Thymus (tissue), 11 donors: ENCODE measurements at regions not wholly inside any gene's neighbourhood (a gene's known extent, or its start where the extent isn't known, plus 50 kb on each side); places are given as distances from the start of the nearest gene placed in this dataset.

Experiments used
- DNase-seq, 9 donors: peaks; one replicate each; pipeline ENCODE4 v3.0.0-alpha.2; 2013; ENCODE audit warnings: low spot score in 9 of 9, low read depth in 6 of 9, missing footprints in 1 of 9
- H3K27ac ChIP-seq, 2 donors: one replicate each; pipeline ENCODE4 v1.5.1; 2013; ENCODE audit warnings: control low read depth in 1 of 2, low read depth in 1 of 2, low read length in 1 of 2, mild to moderate bottlenecking in 1 of 2, moderate library complexity in 1 of 2
- H3K27me3 ChIP-seq, 2 donors: one replicate each; pipeline ENCODE4 v1.5.1; 2013; ENCODE audit warnings: low read length in 1 of 2; ENCODE audit not compliant: control insufficient read depth in 2 of 2, insufficient read depth in 1 of 2
- H3K36me3 ChIP-seq, 2 donors: one replicate each; pipeline ENCODE4 v1.5.1; 2013; ENCODE audit warnings: low read length in 1 of 2, mild to moderate bottlenecking in 1 of 2, moderate library complexity in 1 of 2; ENCODE audit not compliant: control insufficient read depth in 2 of 2, insufficient read depth in 2 of 2
- H3K4me1 ChIP-seq, 2 donors: one replicate each; pipeline ENCODE4 v1.5.1; 2013; ENCODE audit warnings: low read length in 2 of 2; ENCODE audit not compliant: control insufficient read depth in 2 of 2, insufficient read depth in 2 of 2
- H3K4me3 ChIP-seq, 2 donors: one replicate each; pipeline ENCODE4 v1.5.1; 2013; ENCODE audit warnings: low read length in 2 of 2, control low read depth in 1 of 2, mild to moderate bottlenecking in 1 of 2
- H3K9me3 ChIP-seq, 2 donors: one replicate each; pipeline ENCODE4 v1.5.1; 2013; ENCODE audit warnings: low read length in 1 of 2, mild to moderate bottlenecking in 1 of 2; ENCODE audit not compliant: control insufficient read depth in 2 of 2, insufficient read depth in 1 of 2
- WGBS: extraction: QIAGEN DNeasy Blood & Tissue Kit; methylation state at CpG from one replicate; pipeline ENCODE4 v1.1.7; 2013; 5-methylcytosine and 5-hydroxymethylcytosine counted together
- donor health status: healthy.

GRCh38 chr2:21270083-21270491, 146.3 kb downstream of the TDRD15 start:
- Histone ChIP-seq H3K27ac (no peak overlapping the region), H3K4me3 (no peak overlapping the region), H3K27me3 (no peaks in the 10 kb centered on the region), H3K9me3 (no peaks in the 10 kb centered on the region), H3K4me1 (no peaks in the 10 kb centered on the region), H3K36me3 (no peaks in the 10 kb centered on the region)
- no peak for DNase-seq
- 96% methylated on average over 2 of the region's 2 CpGs for WGBS

DNA sequence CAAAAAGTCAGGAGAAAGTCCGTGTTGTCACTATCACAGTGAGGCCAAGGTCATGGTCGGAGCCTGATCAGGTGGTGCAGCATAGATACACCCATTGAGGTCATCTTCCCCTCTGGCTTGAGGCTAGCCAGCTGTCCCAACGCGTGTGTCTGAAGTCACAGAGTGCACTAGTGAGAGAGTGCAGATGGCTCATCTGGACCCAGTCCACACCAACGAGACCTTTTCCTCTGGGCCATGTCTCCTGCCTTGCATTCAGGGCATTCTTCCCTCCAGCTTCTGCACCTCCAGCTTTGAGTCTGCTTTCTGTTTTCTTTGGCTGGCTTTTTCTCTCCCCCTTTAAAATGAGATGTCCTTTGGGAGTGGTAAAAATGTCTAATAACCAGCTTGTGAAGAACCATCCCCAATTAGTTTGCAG, 146.9 kb downstream of the TDRD15 start:
- WGBS: 90% methylated on average over 5 of the region's 5 CpGs
- no peaks in the 10 kb centered on the region for H3K4me1 ChIP-seq
- H3K27me3 ChIP-seq: no peaks in the 10 kb centered on the region
- H3K4me3 ChIP-seq: no peak overlapping the region
- no peaks in the 10 kb centered on the region for H3K36me3 ChIP-seq
- no peak for DNase-seq
- no peaks in the 10 kb centered on the region for H3K9me3 ChIP-seq
- no peak overlapping the region for H3K27ac ChIP-seq

DNA sequence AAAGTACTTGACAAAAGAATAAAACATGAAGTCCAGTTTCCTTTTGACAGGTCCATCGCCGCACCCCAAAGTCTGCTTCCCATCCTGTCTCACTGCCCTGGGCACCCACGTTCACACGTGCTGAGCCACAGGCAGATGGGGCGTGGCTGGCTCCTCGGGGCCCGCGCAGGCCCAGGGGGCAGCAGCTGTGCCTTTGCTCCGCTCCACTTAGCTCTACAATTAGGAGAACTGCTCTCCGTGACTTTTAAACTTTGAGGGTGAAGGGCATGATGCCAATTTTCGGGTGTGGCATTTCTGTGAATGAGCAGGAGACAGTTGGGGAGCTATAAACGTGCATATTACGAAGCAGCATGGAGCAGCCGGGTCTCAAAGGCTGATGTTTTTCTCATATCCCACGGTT, 152.4 kb downstream of the TDRD15 start:
- H3K27me3 ChIP-seq: no peaks in the 10 kb centered on the region
- DNase-seq: no peak
- H3K27ac ChIP-seq: no peak overlapping the region
- no peaks in the 10 kb centered on the region for H3K36me3 ChIP-seq
- no peaks in the 10 kb centered on the region for H3K4me1 ChIP-seq
- WGBS: 88% methylated on average over 15 of the region's 15 CpGs
- no peaks in the 10 kb centered on the region for H3K9me3 ChIP-seq
- no peak overlapping the region for H3K4me3 ChIP-seq

DNA sequence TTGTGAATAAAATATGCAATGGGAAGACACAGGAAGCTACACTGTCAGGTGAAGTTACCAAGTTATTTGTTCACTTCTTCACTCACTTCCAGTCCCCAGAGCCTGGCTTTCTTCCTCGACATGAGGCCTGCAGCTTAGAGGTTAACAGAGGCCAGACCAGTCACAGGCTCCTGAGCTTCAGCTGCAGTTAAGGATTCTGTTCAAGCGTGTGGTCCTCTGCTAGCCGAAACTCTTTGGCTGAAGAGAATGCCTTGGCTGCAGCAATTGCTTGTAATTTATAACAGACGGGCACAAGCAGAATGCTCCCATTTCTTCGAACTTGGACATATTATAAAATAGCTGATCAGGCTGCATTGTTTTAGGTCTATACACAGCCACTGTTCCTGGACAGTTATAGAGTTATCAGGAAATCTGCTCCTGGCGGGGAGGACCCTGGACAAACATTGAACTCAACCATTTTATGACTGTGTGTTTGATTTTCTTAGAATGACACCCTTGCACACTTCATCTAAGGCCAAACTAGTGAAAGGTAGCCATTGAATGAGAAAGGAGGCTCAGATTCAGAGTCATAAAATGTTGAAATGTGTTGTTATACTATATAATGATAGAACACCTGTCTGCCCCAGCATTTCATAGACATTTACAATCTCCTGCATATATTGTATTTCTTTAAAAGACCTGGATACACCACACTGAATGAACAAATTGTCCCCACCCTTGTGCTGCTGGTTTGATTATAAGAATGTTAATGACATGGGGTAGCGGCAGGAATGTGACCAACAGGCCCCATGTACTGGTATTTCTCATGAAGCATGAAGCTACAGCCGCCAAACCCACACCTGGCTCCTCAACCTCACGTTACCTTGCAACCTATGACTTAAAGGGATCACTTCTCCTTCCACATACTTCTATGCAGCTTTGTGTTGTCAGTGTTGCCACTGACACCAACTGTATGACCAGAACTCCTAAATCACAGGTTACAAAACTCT, 153.6 kb downstream of the TDRD15 start:
- Histone ChIP-seq H3K4me1 (no peaks in the 10 kb centered on the region), H3K36me3 (no peaks in the 10 kb centered on the region), H3K4me3 (no peak overlapping the region), H3K9me3 (no peaks in the 10 kb centered on the region), H3K27me3 (no peaks in the 10 kb centered on the region), H3K27ac (no peak overlapping the region)
- DNase-seq: no peak
- WGBS: 93% methylated on average over 9 of the region's 9 CpGs

DNA sequence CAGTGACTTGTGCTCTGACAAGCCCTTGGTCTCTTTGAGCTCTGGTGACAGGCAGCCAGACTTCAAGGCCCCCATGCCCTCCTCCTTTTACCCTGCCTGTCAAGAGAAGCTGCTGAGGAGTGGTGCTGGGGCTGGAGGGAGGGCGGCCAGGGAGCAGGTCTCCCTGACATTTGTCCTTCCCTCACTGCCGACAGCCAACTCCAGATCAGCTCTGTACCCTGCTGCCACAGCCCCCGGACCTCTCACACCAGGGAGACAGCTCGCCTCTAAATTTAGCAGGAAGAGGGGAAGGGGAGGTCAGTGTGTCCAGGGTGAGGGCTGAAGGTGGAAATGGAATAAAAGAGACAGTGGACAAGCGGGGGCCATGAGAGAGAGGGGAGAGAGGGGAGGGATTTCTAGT, 155.8 kb downstream of the TDRD15 start:
- WGBS: 74% methylated on average over 5 of the region's 5 CpGs
- H3K27me3 ChIP-seq: no peaks in the 10 kb centered on the region
- H3K27ac ChIP-seq: no peak overlapping the region
- DNase-seq: no peak
- H3K9me3 ChIP-seq: no peaks in the 10 kb centered on the region
- H3K4me3 ChIP-seq: no peak overlapping the region
- no peaks in the 10 kb centered on the region for H3K36me3 ChIP-seq
- H3K4me1 ChIP-seq: no peaks in the 10 kb centered on the region

GRCh38 chr2:21280793-21281192, 157.0 kb downstream of the TDRD15 start:
- DNase-seq: no peak
- Histone ChIP-seq H3K27me3 (no peaks in the 10 kb centered on the region), H3K4me1 (no peaks in the 10 kb centered on the region), H3K36me3 (no peaks in the 10 kb centered on the region), H3K4me3 (no peak overlapping the region), H3K9me3 (no peaks in the 10 kb centered on the region), H3K27ac (no peak overlapping the region)
- 90% methylated on average over 4 of the region's 4 CpGs for WGBS

- no peak overlapping the region for H3K27ac ChIP-seq
- no peaks in the 10 kb centered on the region for H3K4me1 ChIP-seq
- DNase-seq: no peak
- no peaks in the 10 kb centered on the region for H3K27me3 ChIP-seq
- H3K9me3 ChIP-seq: no peaks in the 10 kb centered on the region
- H3K36me3 ChIP-seq: no peaks in the 10 kb centered on the region
- H3K4me3 ChIP-seq: no peak overlapping the region
Observed at GRCh38 chr2:21281384-21281783, 157.6 kb downstream of the TDRD15 start.

DNA sequence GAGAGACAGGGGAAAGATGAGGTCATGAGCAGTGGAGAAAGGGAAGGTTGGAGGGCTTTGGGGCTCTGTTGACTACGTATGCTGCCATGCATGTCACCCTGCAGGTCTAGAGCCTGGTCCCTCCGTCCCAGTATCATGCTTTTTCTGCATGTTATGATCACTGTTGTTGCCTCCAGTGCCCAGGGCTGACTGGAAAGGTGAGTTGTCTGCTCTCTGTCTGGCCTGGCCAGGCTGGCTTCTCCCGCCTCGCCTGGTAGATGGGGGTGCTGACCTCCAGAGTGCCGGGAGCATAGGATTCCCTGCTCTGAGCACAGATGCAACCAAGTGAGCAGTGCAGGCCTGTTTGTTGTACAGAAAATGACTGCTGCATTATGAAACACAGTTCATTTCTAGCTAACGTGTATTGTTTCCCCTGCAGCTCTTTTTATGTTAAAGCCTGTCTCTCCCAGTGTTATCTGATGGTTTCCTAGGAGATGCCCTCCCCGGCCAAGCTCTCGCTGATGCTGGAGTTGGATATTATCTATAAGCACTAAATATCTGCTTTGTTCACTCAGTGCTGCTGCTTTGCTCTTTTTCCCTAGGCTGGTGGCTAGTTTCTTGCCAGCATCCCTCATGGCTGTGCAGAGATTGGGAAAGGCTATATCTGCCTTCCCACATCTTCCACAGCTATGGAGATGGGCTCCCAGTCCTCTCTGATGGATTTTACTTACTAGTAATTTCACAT, 158.2 kb downstream of the TDRD15 start:
- no peaks in the 10 kb centered on the region for H3K9me3 ChIP-seq
- H3K27ac ChIP-seq: no peak overlapping the region
- DNase-seq: no peak
- no peaks in the 10 kb centered on the region for H3K4me1 ChIP-seq
- no peak overlapping the region for H3K4me3 ChIP-seq
- 77% methylated on average over 8 of the region's 8 CpGs for WGBS
- no peaks in the 10 kb centered on the region for H3K27me3 ChIP-seq
- no peaks in the 10 kb centered on the region for H3K36me3 ChIP-seq

GRCh38 chr2:21282515-21282898, 158.7 kb downstream of the TDRD15 start:
- DNase-seq: no peak
- H3K27me3 ChIP-seq: no peaks in the 10 kb centered on the region
- H3K4me3 ChIP-seq: no peak overlapping the region
- WGBS: 56% methylated on average over 2 of the region's 2 CpGs
- H3K9me3 ChIP-seq: no peaks in the 10 kb centered on the region
- no peaks in the 10 kb centered on the region for H3K4me1 ChIP-seq
- H3K27ac ChIP-seq: no peak overlapping the region
- H3K36me3 ChIP-seq: no peaks in the 10 kb centered on the region
